Vagina (tissue), 2 donors: ENCODE measurements at regions not wholly inside any gene's neighbourhood (a gene's known extent, or its start where the extent isn't known, plus 50 kb on each side); places are given as distances from the start of the nearest gene placed in this dataset.
"Not testable (repeated sequence)": the region's sequence is repeated elsewhere in the genome, so short reads cannot be mapped to it uniquely, and the experiment has no call there.

Experiments used
- CTCF ChIP-seq, 3 experiments: fragments of 450-650 bp in 2 of 3; fragments of 200-600 bp in 1 of 3; sonication (generic) in 1 of 3; IDR thresholded peaks; one replicate each; pipeline ENCODE4 v1.5.1; 2017 to 2019; ENCODE audit warnings: antibody characterized with exemption in 3 of 3, mild to moderate bottlenecking in 2 of 3, moderate library complexity in 2 of 3
- POLR2A ChIP-seq, 2 donors: fragments of 450-650 bp; IDR thresholded peaks; one replicate each; pipeline ENCODE4 v1.6.1; 2017; ENCODE audit warnings: antibody characterized with exemption in 2 of 2, mild to moderate bottlenecking in 2 of 2, moderate library complexity in 2 of 2
- POLR2AphosphoS5 ChIP-seq, 2 donors: sonication (generic); formaldehyde crosslinking; IDR thresholded peaks; one replicate each; pipeline ENCODE4 v1.9.0; 2017; ENCODE audit warnings: antibody characterized with exemption in 2 of 2, mild to moderate bottlenecking in 2 of 2, low read depth in 1 of 2; ENCODE audit not compliant: insufficient read depth in 1 of 2

- not testable (repeated sequence) for TF ChIP-seq CTCF (IDR thresholded peaks at IDR 0.05); POLR2AphosphoS5 (IDR thresholded peaks at IDR 0.05; ENCODE audit: insufficient read depth in 1 of 2, low read depth in 1 of 2); POLR2A (IDR thresholded peaks at IDR 0.05)
Measured at GRCh38 chr16:18184755-18185154, 151.8 kb downstream of the NPIPA8 start.
